Esophagus (tissue), 2 donors: ENCODE measurements at regions not wholly inside any gene's neighbourhood (a gene's known extent, or its start where the extent isn't known, plus 50 kb on each side); places are given as distances from the start of the nearest gene placed in this dataset.

ENCODE experiments used
- H3K27ac ChIP-seq, 2 donors: one replicate each; pipeline ENCODE4 v1.5.1; 2013; ENCODE audit warnings: low read depth in 2 of 2, mild to moderate bottlenecking in 2 of 2, inconsistent platforms in 1 of 2, low read length in 1 of 2, moderate library complexity in 1 of 2
- H3K27me3 ChIP-seq, 2 donors: one replicate each; pipeline ENCODE4 v1.6.1; 2013; ENCODE audit warnings: low read length in 2 of 2, control low read depth in 1 of 2, mild to moderate bottlenecking in 1 of 2; ENCODE audit not compliant: insufficient read depth in 2 of 2, control insufficient read depth in 1 of 2
- H3K36me3 ChIP-seq, 2 donors: one replicate each; pipeline ENCODE4 v1.6.1; 2013; ENCODE audit warnings: low read length in 1 of 2; ENCODE audit not compliant: control insufficient read depth in 2 of 2, insufficient read depth in 2 of 2
- H3K4me1 ChIP-seq, 2 donors: one replicate each; pipeline ENCODE4 v1.6.1; 2013; ENCODE audit warnings: low read length in 1 of 2; ENCODE audit not compliant: control insufficient read depth in 2 of 2, insufficient read depth in 2 of 2
- H3K4me3 ChIP-seq, 2 donors: one replicate each; pipeline ENCODE4 v1.5.1; 2013; ENCODE audit warnings: low read length in 2 of 2, mild to moderate bottlenecking in 2 of 2, low read depth in 1 of 2, moderate library complexity in 1 of 2
- H3K9me3 ChIP-seq, 2 donors: one replicate each; pipeline ENCODE4 v1.6.1; 2013; ENCODE audit warnings: mild to moderate bottlenecking in 2 of 2, low read depth in 1 of 2, low read length in 1 of 2, moderate library complexity in 1 of 2; ENCODE audit not compliant: control insufficient read depth in 2 of 2, insufficient read depth in 1 of 2
- WGBS, 2 donors: extraction: QIAGEN DNeasy Blood & Tissue Kit; methylation state at CpG; one replicate each; pipeline ENCODE4 v1.1.7; 2013; 5-methylcytosine and 5-hydroxymethylcytosine counted together
- donor health status: healthy with polysubstance abuse.
- donor health status: Bipolar disorder and iron deficiency.

DNA sequence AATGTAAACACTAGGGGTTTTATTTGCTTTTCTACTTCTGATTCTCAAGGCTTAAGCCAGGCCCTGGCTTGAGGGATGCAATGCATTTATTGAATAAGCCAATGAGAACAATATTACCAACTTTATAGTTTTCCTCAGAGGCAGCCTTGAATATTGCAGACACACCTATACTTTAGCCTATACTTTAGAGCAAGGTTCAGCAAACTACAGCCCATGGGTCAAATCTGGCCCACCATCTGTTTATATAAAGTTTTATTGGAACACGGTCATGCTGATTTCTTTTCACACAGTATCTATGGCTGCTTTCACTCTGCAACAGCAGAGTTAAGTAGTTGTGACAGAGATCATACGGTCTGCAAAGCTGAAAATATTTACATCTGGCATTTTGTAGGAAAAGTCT lies 50.3 kb upstream of the E2F8 start:
- 47% methylated on average over 2 of the region's 2 CpGs for WGBS, 2 donors
- no peaks in the 10 kb centered on the region for H3K4me1 ChIP-seq
- no peaks in the 10 kb centered on the region for H3K9me3 ChIP-seq
- no peaks in the 10 kb centered on the region for H3K36me3 ChIP-seq
- H3K27me3 ChIP-seq: no peaks in the 10 kb centered on the region
- no peak overlapping the region for H3K27ac ChIP-seq
- H3K4me3 ChIP-seq: no peak overlapping the region
